ENCODE measurements at regions not wholly inside any gene's neighbourhood (a gene's known extent, or its start where the extent isn't known, plus 50 kb on each side); places are given as distances from the start of the nearest gene placed in this dataset.

DNA sequence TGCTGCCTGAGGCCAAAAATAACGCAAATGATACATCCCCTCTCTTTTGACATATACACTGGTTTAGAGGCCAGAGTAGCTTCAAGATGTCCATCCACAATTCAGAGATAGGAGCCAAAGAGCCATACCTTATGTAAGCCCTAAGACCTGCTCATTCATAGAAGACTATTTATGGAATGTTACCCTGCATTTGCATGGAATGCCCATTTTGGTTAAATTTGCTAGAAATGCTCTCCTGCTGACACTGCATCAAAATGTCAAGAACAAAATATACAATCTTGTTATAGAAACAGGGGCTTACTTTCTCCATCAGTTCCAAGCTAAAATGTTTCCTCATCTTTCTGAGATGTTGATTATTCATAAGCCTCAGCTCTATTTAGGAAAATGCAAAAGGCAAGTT, 183.3 kb upstream of the CDKN3 start:
- no peak for DNase-seq

DNA sequence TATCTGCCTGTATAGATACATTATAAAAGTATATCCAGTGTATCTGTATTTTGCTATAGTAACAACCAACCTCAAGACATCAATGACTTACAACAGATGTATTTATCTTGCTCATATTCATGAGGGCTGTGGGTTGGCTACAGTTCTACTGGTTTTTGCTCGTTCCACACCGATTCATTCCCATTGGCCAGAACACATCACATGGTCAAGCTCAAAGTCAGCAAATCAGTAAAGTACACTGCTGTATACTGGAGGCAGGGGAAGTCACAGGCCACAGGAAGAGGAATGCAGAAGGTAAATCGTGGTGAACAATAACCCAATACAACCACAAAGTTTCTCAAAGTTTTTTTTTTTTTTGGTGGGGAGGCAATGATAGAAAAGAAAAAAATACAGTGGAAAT, 180.0 kb upstream of the CDKN3 start:
- DNase-seq = no peak

DNA sequence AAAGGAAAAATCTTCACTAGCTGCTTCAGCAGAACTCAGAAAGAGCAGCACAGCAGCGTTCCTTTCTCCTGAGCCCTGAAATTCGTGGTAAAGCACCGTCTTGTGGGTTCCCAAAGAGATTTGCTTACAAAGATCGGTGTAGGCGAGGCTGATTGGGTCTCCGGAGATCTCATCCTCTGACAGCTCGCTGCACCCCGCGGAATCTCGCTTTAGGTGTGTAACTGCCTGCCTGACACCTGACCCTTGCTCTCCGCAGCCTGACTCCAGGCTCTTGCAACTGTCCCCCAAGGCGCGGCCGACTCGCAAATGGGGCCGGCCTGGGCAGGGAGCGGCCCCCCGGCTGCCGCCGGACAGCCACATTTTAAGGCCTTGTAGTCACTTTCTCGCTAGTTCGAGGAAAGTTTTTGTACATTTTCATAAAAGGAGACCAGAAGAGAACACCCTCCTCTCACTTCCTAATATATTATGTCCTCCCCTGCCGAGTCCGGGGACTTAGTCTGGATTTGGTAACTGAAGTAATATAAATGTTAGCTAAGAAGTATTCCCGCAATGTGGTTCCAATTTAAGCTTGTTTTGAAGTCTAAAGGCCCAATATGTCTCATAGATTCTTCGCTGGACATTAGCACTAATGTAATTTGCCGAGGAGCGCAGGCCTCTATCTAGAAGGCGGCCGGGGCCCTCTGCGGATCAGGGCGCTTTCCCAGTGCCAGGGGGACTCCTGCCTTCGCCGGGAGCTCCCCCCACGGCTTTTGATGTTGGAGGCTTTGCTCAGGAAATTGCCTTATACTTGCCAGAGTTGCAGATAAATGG, 177.3 kb upstream of the CDKN3 start:
- no peak for DNase-seq

DNA sequence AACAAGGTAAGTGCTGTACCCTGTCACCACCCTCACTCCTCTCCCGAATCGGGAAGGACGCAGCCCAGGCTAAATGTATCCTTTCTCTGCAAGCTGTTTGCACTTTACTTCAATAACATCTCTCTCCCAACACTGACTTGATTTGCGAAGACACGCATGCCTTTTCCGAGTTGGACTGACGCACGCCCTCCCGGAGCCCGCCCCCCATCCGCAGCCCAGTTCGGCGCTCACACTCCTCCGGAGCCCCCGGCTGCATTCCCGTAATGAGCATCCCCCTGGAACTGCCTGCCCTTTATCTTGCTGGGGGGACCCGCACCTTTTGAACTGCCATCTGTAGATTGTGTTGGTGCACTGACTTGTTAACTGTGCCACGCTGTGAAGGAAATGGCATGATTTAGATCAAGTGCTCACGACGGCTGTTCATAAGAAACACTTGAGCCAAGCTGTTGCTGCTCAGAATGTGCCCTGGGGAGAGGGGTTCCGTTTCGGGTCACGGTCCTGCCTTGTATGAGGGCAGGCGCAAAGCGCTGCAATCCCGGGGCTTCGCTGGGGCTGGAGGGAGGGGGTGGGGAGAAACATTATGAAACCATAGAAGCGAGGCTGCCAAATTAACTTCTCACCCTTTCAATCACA, 176.6 kb upstream of the CDKN3 start:
- DNase-seq = no peak

DNA sequence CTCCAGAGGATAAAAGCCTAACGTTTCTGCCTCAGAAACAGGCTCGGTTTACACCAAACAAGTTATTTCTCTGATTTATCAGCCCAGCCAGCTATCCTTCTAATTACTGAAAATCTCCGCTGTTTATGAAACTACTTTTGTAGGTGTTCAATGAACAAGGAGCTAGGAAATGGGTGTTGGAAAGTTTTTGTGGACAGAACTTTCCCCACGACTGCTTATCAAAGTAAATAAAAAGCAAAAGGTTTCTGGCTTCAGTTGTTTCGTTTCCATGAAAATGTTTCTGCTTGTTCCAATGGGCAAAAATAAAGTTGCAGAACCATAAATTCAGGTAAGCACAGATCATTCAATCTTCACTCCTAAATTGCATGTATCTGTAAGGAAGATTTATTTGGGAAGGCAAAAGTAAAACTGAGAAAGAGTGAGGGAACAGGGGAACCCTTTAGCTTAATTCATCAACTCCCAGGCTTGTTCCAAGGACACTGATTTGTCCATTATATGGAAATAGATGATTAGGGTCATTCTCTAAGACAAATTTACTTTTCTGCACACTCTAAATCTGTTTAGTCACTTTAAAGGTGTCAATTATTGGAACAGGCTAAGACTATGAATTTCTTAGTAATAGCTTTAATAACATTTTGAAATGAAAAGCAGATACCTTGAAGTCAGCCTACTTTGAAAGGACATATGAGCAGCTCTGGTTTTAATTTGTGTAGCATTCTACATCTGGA, 175.9 kb upstream of the CDKN3 start:
- no peak for DNase-seq

DNA sequence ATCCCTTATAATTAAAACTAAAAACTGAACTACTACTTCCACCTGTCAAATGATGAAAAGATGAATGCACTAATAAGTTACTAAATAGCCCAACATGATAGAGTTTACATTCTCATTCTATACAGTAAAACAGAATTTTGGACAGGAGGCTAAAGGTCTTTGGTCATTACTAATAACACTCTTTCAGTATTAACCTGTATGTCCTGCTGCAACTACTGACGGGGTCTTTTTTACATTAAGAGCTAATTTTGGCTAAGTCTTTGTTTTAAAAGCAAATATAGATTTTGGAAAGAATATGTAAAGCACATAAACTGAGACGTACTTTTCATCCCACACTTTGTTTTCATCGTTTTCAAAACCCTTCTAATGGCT, 175.4 kb upstream of the CDKN3 start:
- DNase-seq = no peak

DNA sequence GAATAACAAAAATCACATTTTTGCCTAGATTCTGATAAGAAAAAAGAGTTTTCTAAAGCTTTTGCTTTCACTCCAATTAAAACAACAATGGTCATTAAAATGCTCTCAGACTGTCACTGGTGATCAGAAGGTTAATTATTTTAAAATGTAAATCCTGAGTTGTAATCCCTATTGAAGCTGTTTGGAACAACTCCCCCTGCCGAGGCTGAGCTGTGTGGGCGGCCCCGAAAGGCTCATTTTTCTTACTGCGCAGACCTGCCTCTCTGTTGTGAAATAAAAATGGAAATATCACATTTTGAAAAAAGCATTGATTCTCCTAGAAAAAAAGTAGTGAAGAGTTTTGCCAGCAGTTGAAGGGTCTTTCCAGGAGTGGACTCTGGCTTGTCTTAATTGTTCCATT, 174.8 kb upstream of the CDKN3 start:
- no peak for DNase-seq

DNA sequence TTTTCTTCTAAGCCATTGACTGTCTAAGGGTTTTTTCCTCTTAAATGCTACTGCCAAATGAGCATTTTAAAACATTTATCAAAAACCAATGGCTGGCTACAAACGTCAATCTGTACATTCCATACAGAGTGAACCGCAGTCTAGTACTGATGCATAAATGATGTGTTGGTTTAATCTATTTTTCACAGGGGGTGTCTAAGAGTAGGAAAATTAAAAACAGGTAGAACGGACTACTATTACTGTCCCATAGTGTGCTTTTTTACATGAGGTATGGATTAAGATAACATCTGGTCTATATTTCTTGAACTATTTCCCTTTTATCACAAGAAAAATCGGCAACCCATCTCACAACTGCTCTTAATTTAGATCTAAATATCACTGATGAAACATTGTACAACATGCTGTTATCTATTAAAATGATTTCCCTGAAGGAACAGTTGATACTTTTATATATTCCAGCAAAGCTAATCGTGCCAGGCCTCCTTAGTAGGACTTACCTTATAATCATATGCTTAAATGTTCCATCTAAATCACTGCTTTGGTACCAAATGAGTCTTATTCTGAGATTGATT, 172.9 kb upstream of the CDKN3 start:
- DNase-seq = no peak

DNA sequence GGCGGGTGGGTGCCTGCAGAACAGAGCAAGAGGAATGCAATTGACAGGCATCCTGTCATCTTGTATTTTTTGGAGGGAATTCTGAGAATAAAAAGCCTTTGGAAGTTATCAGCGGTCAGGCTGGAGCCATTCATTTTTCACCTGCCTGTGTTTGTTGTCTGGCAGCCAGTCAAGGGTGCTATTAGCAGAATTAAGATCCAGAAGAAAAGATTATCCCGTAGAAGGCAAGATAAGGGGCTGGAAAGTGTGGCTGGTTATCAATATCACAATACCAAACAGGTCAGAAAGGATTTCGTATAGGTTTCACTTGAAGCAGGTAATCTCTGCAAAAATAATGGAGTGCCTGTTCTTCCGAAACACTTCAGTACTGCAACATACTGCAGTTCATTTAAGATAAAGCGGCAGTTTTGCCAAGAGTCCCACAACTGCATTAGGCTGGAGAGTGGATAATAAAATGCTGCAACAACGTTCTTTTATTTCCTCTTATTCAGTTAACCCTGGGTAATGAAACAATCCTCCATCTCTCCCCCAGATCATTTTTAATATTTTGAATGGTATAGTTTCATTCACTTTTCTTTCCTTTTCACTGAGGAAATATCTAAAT, 171.2 kb upstream of the CDKN3 start:
- no peak for DNase-seq

DNA sequence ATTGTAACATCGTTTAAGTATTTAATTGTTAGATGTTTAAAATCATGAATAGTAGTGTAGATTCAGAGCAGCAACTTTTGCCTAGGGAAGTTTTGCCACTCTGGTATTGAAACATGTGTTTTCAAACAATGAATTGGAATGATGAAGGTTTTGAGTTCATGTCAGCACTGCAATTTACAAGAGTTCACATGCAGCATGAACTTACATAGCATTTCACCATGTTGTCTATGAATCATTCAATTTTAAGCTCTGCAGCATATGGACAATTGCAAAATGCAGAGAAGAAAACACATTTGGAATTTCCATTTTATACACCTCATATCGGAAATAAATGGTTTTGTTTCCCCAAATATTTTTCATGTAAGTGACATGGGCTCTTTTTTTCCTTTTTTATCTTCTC, 170.7 kb upstream of the CDKN3 start:
- no peak for DNase-seq

DNA sequence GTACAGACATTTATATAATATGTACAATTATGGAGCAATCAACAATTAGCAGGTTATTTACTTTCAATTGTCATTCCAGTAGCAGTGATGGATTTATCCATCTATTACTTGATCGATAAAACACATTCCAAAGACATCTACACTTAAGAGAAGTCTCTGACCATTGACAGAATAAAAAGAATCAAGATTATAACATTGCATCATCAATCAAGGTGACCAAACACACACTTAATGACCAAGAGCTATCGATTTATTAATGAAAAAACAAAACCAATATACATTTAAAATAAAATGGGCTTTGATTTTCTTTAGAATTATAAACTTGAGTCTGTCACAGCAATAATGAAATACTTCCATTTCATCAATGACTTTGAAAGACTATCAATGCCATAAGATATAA, 170.2 kb upstream of the CDKN3 start:
- no peak for DNase-seq

DNA sequence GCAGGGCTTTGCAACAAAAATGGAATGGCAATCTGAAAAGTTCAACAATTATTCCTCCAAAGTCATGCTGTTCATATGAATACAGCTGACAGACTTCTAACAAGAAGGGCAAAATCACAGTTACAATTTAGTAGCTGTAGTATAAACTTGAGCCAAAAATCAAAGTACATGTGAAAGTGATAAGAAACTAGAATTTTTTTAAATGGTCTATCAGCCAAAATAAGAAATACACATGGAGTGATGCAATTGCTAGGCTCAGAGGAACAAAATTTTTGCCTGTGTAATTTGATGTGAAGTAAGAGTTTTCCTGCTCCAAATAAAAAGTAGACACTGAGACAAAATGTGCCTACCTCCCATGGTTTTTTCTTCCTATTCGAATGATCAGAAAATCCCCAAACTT, 167.7 kb upstream of the CDKN3 start:
- no peak for DNase-seq

DNA sequence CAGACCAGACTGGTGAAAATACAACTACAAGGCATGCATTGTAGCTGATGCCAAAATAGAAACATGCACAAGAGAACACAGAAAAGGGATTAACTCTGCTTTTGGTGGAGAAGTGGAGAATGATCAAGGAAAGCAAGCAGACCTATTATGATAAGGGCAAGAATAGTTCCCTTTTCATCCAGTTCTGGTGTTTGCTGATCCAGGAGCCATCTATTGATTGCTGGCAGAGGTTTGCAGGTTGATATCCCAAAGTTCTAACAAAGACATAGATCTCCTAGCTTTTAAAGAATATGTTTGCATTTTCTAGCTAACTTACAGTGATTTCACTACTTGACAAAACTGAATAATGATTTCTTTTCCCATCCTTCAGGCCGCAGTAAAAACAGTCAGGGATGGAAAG, 166.2 kb upstream of the CDKN3 start:
- DNase-seq = no peak

DNA sequence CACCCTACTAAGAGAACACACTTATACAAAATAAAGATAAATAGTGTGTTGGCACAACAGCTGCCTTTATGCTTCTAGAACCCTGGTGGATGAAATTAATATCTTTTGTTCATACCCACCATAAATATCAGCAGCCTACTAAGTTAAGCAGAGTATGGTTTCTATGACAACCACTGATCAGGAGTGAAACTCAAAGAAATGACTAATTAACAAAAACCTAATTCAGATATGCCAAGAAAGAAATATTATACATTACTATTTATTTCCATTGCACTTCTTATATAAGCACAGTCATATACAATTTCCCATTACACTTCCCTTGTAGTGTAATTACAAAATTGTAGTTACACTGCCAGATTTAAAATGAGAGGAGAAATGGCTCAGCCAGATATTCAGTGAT, 164.1 kb upstream of the CDKN3 start:
- DNase-seq = no peak

DNA sequence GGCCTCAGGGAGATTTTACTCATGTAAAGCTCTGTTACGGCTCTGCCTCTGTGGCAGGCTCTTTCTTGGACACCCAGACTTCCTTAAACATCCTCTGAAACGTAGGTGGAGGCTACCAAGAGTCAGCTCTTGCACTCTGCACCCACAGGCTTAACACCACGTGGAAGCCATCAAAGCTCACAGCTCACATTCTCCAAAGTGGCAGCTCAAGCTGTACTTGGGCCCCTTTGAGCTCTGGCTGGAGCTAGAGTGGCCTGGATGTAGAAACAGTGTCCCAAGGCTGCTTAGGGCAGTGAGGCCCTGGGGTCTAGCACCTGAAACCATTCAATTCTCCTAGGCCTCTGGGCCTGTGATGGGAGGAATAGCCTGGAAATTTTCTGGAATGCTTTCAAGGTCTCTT, 155.3 kb upstream of the CDKN3 start:
- DNase-seq = no peak

DNA sequence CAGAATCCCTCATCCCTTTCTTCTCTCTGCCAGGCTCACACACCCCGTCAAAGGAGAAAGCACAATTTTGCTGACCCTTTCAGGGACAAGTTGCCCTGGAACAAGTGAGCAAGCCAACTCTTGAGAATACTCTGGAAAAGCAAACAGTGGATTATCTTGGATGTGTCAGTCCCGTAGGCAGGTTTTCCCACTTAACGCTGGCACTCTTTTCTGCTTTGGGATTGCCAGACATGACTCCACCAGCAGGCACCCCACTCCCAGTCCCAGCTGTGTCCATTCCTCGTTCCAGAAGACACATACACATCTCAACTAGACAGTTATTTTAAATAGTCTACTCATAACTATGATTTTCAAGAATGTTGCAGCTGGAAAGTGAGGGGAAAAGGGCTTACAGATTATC, 145.5 kb upstream of the CDKN3 start:
- DNase-seq = no peak

DNA sequence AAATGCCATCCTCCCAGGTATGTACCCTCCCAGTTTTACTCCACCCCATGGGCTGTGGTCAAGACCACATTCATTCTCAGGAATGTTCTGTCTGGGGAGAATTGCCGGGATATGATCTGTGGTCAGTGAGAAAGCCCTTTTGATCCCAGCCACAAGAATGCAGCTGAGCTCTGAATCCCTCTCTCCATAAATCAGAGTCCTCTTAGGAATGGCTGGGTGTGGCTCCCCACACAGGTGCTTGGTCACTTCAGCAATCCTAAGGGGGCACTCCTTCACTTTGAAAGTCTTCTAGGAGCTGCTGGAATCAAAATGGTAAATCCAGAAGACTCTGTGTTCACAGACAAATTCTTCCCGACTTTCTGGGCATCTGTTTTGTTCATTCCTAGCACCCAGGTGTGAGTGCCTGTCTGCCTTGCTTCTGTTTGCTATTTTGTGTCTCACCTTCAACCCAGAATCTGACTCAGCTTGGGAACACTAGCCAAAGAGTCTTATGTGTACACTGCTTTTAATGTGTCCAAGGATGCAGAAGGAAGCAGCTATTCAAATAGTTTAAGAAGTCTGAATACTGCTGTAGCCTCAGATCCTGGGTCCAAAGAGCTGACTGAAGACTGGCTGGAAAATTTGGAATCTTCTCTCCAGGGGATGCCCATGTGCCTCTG, 144.6 kb upstream of the CDKN3 start:
- DNase-seq = no peak

DNA sequence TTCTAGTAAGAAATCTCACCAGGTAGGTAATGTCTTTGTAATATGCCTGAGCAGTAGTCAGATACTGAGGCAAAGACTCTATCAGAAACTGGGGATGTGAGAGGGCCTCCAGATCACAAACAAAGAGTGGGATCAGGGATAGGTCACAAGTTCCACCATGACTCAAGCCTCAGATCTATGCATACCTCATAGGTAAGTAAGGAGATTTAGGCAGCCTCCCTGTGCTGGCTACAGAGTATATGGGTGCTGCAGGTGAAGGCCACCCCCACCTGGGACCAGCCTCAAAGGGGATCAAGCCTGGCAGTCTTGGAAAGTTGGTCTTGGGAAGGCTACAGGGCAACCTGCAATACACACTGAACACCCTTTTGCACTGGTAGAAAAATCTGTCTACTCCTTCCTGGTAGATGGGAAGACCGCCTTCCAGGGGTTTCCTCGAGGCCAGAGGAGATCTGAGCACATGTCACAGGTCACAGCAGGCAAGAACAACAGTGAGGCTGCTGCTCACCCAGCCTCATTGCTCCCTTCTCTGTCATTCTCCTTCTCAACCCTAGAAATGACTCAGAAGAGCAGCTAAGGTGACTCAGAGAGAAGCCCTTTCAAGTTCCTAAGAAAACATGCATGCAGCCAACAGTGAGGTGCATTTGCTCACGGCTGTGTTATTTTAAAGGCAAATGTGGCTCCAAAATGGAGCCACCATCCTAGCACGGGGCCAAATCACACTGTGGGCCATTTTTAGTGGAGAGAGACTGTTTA, 143.4 kb upstream of the CDKN3 start:
- peak in 1 of 5 donors; percentile 19 for DNase-seq

DNA sequence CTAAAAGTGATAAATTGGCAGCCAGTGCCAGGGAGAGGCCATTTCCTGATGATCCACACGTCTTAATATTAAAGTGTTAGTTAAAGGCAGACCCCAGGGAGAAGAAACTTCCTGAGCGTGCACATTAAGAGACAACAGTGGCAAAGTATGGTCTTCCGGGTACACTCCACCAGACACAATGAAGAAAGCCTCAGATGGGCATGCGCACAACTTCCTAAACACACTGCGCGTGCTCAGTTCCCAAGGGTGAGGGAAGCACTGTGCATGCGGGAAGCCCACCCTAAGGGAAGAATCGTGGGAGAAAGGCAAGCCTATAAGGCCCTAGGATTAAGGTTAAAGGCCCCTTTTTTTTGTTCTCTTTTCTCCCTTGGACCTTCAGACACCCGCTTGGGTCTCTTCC, 140.7 kb upstream of the CDKN3 start:
- DNase-seq = no peak

DNA sequence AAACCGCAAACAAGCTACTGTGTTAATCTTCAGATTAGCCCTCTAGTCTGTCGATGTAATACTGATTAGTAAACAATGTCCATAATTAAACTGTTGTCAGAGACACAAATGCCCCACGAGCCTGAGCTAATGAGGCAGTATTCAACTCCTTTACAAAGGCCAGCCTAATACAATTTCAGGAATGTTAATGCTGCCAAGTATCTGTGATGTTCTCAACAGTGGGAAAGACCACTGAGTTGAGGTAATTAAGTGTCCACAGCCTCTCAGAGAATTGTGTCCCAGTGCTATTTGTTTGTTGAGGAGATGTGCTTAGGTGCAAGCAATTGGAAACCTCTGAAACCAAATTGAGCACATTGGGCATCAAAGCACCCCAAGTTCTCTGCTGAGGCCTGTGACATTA, 139.4 kb upstream of the CDKN3 start:
- DNase-seq = no peak

DNA sequence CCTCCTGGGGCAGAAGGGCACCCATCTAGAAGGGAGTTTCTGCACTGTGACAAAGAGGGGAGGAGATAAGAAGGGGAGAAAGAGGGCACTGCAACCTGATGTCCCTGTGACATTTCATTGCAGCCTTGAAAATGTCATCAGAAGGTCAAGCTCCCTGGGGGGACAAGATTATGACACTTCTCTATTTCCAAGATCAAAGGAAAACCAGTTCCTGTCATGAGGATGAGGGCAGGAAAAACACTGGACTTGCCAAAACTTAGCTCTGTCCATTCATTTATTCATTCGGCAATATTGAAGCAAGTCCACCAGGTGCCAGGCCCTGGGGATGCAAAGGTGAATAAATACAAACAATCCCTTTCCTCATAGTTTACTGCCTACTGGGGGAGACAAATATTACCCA, 138.4 kb upstream of the CDKN3 start:
- no peak for DNase-seq

DNA sequence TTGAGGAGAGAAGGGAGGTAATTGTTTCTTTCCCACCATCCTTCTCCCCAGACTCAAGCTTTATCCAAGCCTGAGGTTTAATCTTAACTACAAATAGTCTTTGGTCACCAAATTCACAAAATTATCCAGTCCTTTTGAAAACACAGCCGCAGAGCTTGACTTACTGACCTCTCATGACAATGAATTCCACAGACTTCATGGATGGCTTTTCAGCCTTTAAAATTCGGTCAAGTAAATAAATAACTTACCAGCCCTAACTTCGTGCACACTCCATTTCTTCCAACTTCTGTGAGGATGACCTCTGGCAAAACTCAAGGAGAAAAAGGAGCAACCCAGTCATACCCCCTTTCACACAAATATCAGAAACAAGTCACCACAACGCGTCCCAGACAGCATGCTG, 137.0 kb upstream of the CDKN3 start:
- no peak for DNase-seq

All from T-helper 1 cell (primary cell).